Peyer's patch (tissue), 4 donors: ENCODE measurements at regions not wholly inside any gene's neighbourhood (a gene's known extent, or its start where the extent isn't known, plus 50 kb on each side); places are given as distances from the start of the nearest gene placed in this dataset.

Experiments used
- DNase-seq, 3 donors: peaks; one replicate each; pipeline ENCODE4 v3.0.0-alpha.2; 2017 to 2019
- H3K27ac ChIP-seq, 4 donors: fragments of 200-600 bp; sonication (generic); one replicate each; pipeline ENCODE4 v1.5.1; 2016 to 2019
- H3K27me3 ChIP-seq, 2 donors: fragments of 200-600 bp; sonication (generic); one replicate each; pipeline ENCODE4 v1.5.1; 2019
- H3K36me3 ChIP-seq, 3 donors: fragments of 200-600 bp; sonication (generic); one replicate each; pipeline ENCODE4 v1.5.1; 2016 to 2019
- H3K4me1 ChIP-seq, 4 donors: fragments of 200-600 bp; sonication (generic); one replicate each; pipeline ENCODE4 v1.5.1; 2016 to 2019
- H3K4me3 ChIP-seq, 4 donors: fragments of 200-600 bp; sonication (generic); 1 replicate in 3 of 4; 2 replicates in 1 of 4; pipeline ENCODE4 v1.5.1; 2016 to 2019; ENCODE audit warnings: mild to moderate bottlenecking in 1 of 4
- H3K9me3 ChIP-seq, 4 donors: fragments of 200-600 bp; sonication (generic); one replicate each; pipeline ENCODE4 v1.5.1; 2016 to 2019; ENCODE audit warnings: mild to moderate bottlenecking in 1 of 4
- CTCF ChIP-seq, 6 experiments: fragments of 450-650 bp in 4 of 6; fragments of 200-600 bp in 2 of 6; sonication (generic) in 1 of 6; IDR thresholded peaks; one replicate each; pipeline ENCODE4 v1.5.1; 2017 to 2019; ENCODE audit warnings: antibody characterized with exemption in 6 of 6, mild to moderate bottlenecking in 3 of 6, moderate library complexity in 1 of 6
- POLR2A ChIP-seq, 2 donors: fragments of 450-650 bp; IDR thresholded peaks; one replicate each; pipeline ENCODE4 v1.5.1; 2017; ENCODE audit warnings: antibody characterized with exemption in 2 of 2, mild to moderate bottlenecking in 2 of 2, moderate library complexity in 2 of 2

GRCh38 chr2:224166654-224167053 is 127.6 kb upstream of the SERPINE2 start:
- Histone ChIP-seq H3K27ac (no peak overlapping the region), H3K9me3 (no peaks in the 10 kb centered on the region), H3K36me3 (no peaks in the 10 kb centered on the region), H3K27me3 (no peaks in the 10 kb centered on the region), H3K4me3 (no peak overlapping the region), H3K4me1 (peaks cover 0 to 4% (median 0%) of the 10 kb centered on the region in 4 donors)
- no peak for DNase-seq
- TF ChIP-seq POLR2A (IDR thresholded peaks at IDR 0.05): no peak
- no peak for TF ChIP-seq CTCF (IDR thresholded peaks at IDR 0.05)

GRCh38 chr2:224165901-224166319 is 126.8 kb upstream of the SERPINE2 start:
- H3K4me1 ChIP-seq: peaks cover 0 to 3% (median 0%) of the 10 kb centered on the region in 4 donors
- no peak overlapping the region for H3K4me3 ChIP-seq
- no peaks in the 10 kb centered on the region for H3K9me3 ChIP-seq
- DNase-seq: no peak
- H3K27me3 ChIP-seq: no peaks in the 10 kb centered on the region
- H3K27ac ChIP-seq: no peak overlapping the region
- H3K36me3 ChIP-seq: no peaks in the 10 kb centered on the region
- TF ChIP-seq CTCF (IDR thresholded peaks at IDR 0.05) (no peak), POLR2A (IDR thresholded peaks at IDR 0.05) (no peak)

DNA sequence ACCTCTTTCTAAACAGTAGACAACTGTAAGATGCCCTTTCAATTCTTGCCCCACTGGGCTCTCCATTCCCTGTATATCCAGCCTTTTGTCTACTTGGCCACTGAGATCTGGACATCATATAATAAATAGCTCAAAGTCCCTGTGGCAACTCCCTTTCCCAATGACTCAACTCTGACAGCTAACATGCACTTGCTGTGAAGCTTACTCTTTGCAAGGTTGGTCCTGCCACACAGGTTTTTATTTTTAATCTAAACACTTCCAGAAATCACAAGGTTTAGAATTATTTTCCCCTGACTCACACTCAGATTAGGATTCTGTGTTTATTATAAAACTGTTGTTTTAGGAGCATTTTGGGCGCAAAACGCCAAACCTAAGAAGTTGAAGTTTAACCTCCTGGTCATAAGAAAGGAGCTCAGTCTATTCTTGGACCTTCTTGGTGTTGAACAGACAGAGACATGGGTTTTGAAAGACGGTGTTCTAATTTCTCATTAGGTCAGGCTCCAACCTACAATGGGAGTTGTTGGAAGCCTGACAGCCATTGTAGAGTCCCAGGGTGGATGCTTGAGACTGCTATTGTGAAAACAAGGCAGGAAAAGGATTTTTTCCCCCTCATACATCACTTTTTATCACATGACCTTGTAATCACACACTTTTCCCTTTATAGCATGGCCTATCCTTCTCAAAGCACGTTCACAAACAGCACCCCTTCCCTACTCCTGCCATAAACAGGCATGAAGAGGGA is 124.7 kb upstream of the SERPINE2 start:
- Histone ChIP-seq H3K27ac (peak overlapping the region in 2 of 4 donors; percentile 55 to 73), H3K9me3 (no peaks in the 10 kb centered on the region), H3K4me3 (no peak overlapping the region), H3K4me1 (no peaks in the 10 kb centered on the region), H3K36me3 (no peaks in the 10 kb centered on the region), H3K27me3 (no peaks in the 10 kb centered on the region)
- no peak for TF ChIP-seq POLR2A (IDR thresholded peaks at IDR 0.05)
- TF ChIP-seq CTCF (IDR thresholded peaks at IDR 0.05): no peak
- peak in 1 of 3 donors; percentile 56 for DNase-seq

DNA sequence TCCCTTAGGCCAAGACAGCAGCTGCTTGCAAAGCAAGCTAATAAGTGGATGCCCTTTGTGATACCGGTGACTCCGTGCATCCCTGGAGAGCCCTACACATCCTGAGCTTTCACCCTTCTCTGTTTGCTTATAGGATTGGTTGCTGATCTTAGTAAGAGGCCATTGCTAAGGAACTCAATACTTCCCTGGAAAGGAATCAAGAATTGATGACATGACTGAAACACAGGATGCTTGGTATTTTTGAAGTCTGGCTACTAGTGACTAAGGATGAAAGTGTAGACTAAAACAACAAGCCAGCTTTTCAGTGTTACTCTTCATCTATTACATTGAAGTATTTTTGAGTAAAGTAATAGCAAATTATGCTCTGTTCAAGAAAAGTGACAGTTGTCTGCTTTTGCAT is 123.0 kb upstream of the SERPINE2 start:
- DNase-seq: no peak
- no peaks in the 10 kb centered on the region for H3K36me3 ChIP-seq
- no peaks in the 10 kb centered on the region for H3K9me3 ChIP-seq

GRCh38 chr2:224161712-224162111 is 122.6 kb upstream of the SERPINE2 start:
- Histone ChIP-seq H3K9me3 (no peaks in the 10 kb centered on the region), H3K27ac (no peak overlapping the region), H3K4me3 (no peak overlapping the region), H3K27me3 (no peaks in the 10 kb centered on the region), H3K4me1 (no peaks in the 10 kb centered on the region), H3K36me3 (no peaks in the 10 kb centered on the region)
- DNase-seq: no peak
- TF ChIP-seq POLR2A (IDR thresholded peaks at IDR 0.05) (no peak), CTCF (IDR thresholded peaks at IDR 0.05) (no peak)

More for the DNA sequence above, 123.0 kb upstream of the SERPINE2 start:
- Histone ChIP-seq H3K4me1 (no peaks in the 10 kb centered on the region), H3K27me3 (no peaks in the 10 kb centered on the region), H3K27ac (no peak overlapping the region), H3K4me3 (no peak overlapping the region)
- TF ChIP-seq POLR2A (IDR thresholded peaks at IDR 0.05) (no peak), CTCF (IDR thresholded peaks at IDR 0.05) (no peak)
